ENCODE measurements at regions not wholly inside any gene's neighbourhood (a gene's known extent, or its start where the extent isn't known, plus 50 kb on each side); places are given as distances from the start of the nearest gene placed in this dataset.

GRCh38 chr16:17544785-17545184 is 74.0 kb upstream of the XYLT1 start:
- Histone ChIP-seq H3K9me3 (ENCODE audit: insufficient read depth, low read depth, low read length) (no peaks in the 10 kb centered on the region), H3K27ac (ENCODE audit: low read depth, low read length) (no peak overlapping the region), H3K27me3 (ENCODE audit: insufficient read depth, low read length) (no peaks in the 10 kb centered on the region), H3K9ac (ENCODE audit: low read depth, low read length) (no peak overlapping the region), H3K4me3 (ENCODE audit: low read length) (no peak overlapping the region), H3K36me3 (ENCODE audit: insufficient read depth, low read length) (no peaks in the 10 kb centered on the region), H3K4me1 (ENCODE audit: insufficient read depth, low read length) (no peaks in the 10 kb centered on the region)
- whole genome bisulfite sequencing = 81% methylated on average over 3 of the region's 3 CpGs

- Histone ChIP-seq H3K9me3 (ENCODE audit: insufficient read depth, low read depth, low read length) (no peaks in the 10 kb centered on the region), H3K4me1 (ENCODE audit: insufficient read depth, low read length) (no peaks in the 10 kb centered on the region), H3K9ac (ENCODE audit: low read depth, low read length) (no peak overlapping the region), H3K4me3 (ENCODE audit: low read length) (no peak overlapping the region), H3K36me3 (ENCODE audit: insufficient read depth, low read length) (no peaks in the 10 kb centered on the region), H3K27me3 (ENCODE audit: insufficient read depth, low read length) (no peaks in the 10 kb centered on the region), H3K27ac (ENCODE audit: low read depth, low read length) (no peak overlapping the region)
- WGBS = 85% methylated on average over 2 of the region's 2 CpGs
Measured at GRCh38 chr16:17544304-17544703, 73.5 kb upstream of the XYLT1 start.

- H3K36me3 ChIP-seq (ENCODE audit: insufficient read depth, low read length) = no peaks in the 10 kb centered on the region
- no peaks in the 10 kb centered on the region for H3K4me1 ChIP-seq (ENCODE audit: insufficient read depth, low read length)
- 96% methylated on average over 2 of the region's 2 CpGs for WGBS
- no peaks in the 10 kb centered on the region for H3K27me3 ChIP-seq (ENCODE audit: insufficient read depth, low read length)
- H3K27ac ChIP-seq (ENCODE audit: low read depth, low read length) = no peak overlapping the region
- no peak overlapping the region for H3K4me3 ChIP-seq (ENCODE audit: low read length)
- H3K9me3 ChIP-seq (ENCODE audit: insufficient read depth, low read depth, low read length) = no peaks in the 10 kb centered on the region
- no peak overlapping the region for H3K9ac ChIP-seq (ENCODE audit: low read depth, low read length)
Measured at GRCh38 chr16:17543073-17543472, 72.3 kb upstream of the XYLT1 start.

GRCh38 chr16:17541324-17541723 is 70.6 kb upstream of the XYLT1 start:
- Histone ChIP-seq H3K9me3 (ENCODE audit: insufficient read depth, low read depth, low read length) (no peaks in the 10 kb centered on the region), H3K9ac (ENCODE audit: low read depth, low read length) (no peak overlapping the region), H3K27ac (ENCODE audit: low read depth, low read length) (no peak overlapping the region), H3K27me3 (ENCODE audit: insufficient read depth, low read length) (no peaks in the 10 kb centered on the region), H3K36me3 (ENCODE audit: insufficient read depth, low read length) (no peaks in the 10 kb centered on the region), H3K4me1 (ENCODE audit: insufficient read depth, low read length) (no peaks in the 10 kb centered on the region), H3K4me3 (ENCODE audit: low read length) (no peak overlapping the region)
- 89% methylated on average over 1 of the region's 1 CpG for WGBS

- no peaks in the 10 kb centered on the region for H3K36me3 ChIP-seq (ENCODE audit: insufficient read depth, low read length)
- no peak overlapping the region for H3K9ac ChIP-seq (ENCODE audit: low read depth, low read length)
- H3K9me3 ChIP-seq (ENCODE audit: insufficient read depth, low read depth, low read length) = no peaks in the 10 kb centered on the region
- no peaks in the 10 kb centered on the region for H3K4me1 ChIP-seq (ENCODE audit: insufficient read depth, low read length)
- 96% methylated on average over 11 of the region's 11 CpGs for WGBS
- H3K27me3 ChIP-seq (ENCODE audit: insufficient read depth, low read length) = no peaks in the 10 kb centered on the region
- H3K27ac ChIP-seq (ENCODE audit: low read depth, low read length) = no peak overlapping the region
- H3K4me3 ChIP-seq (ENCODE audit: low read length) = no peak overlapping the region
Measured at GRCh38 chr16:17538927-17539326, 68.2 kb upstream of the XYLT1 start.

- Histone ChIP-seq H3K27ac (ENCODE audit: low read depth, low read length) (no peak overlapping the region), H3K4me3 (ENCODE audit: low read length) (no peak overlapping the region), H3K9ac (ENCODE audit: low read depth, low read length) (no peak overlapping the region), H3K27me3 (ENCODE audit: insufficient read depth, low read length) (no peaks in the 10 kb centered on the region), H3K36me3 (ENCODE audit: insufficient read depth, low read length) (no peaks in the 10 kb centered on the region), H3K9me3 (ENCODE audit: insufficient read depth, low read depth, low read length) (0 out of 2 replicates have a peak, but pooled peaks cover 4% of the 10 kb centered on the region), H3K4me1 (ENCODE audit: insufficient read depth, low read length) (no peaks in the 10 kb centered on the region)
- WGBS = 92% methylated on average over 8 of the region's 8 CpGs
Measured at GRCh38 chr16:17532338-17532995, 61.7 kb upstream of the XYLT1 start.

- H3K4me1 ChIP-seq (ENCODE audit: insufficient read depth, low read length) = no peaks in the 10 kb centered on the region
- no peak overlapping the region for H3K4me3 ChIP-seq (ENCODE audit: low read length)
- no peak overlapping the region for H3K27ac ChIP-seq (ENCODE audit: low read depth, low read length)
- H3K27me3 ChIP-seq (ENCODE audit: insufficient read depth, low read length) = no peaks in the 10 kb centered on the region
- H3K9me3 ChIP-seq (ENCODE audit: insufficient read depth, low read depth, low read length) = 0 out of 2 replicates have a peak, but pooled peaks cover 4% of the 10 kb centered on the region
- WGBS = 90% methylated on average over 6 of the region's 6 CpGs
- H3K36me3 ChIP-seq (ENCODE audit: insufficient read depth, low read length) = no peaks in the 10 kb centered on the region
- no peak overlapping the region for H3K9ac ChIP-seq (ENCODE audit: low read depth, low read length)
Measured at GRCh38 chr16:17529982-17530760, 59.4 kb upstream of the XYLT1 start.

- H3K27me3 ChIP-seq (ENCODE audit: insufficient read depth, low read length) = no peaks in the 10 kb centered on the region
- H3K36me3 ChIP-seq (ENCODE audit: insufficient read depth, low read length) = no peaks in the 10 kb centered on the region
- 97% methylated on average over 4 of the region's 4 CpGs for WGBS
- no peaks in the 10 kb centered on the region for H3K4me1 ChIP-seq (ENCODE audit: insufficient read depth, low read length)
- no peak overlapping the region for H3K27ac ChIP-seq (ENCODE audit: low read depth, low read length)
- no peak overlapping the region for H3K9ac ChIP-seq (ENCODE audit: low read depth, low read length)
- H3K4me3 ChIP-seq (ENCODE audit: low read length) = no peak overlapping the region
- 0 out of 2 replicates have a peak, but pooled peaks cover 4% of the 10 kb centered on the region for H3K9me3 ChIP-seq (ENCODE audit: insufficient read depth, low read depth, low read length)
Measured at GRCh38 chr16:17526956-17527937, 56.5 kb upstream of the XYLT1 start.

GRCh38 chr16:17524656-17525055 is 53.9 kb upstream of the XYLT1 start:
- Histone ChIP-seq H3K9me3 (ENCODE audit: insufficient read depth, low read depth, low read length) (no peaks in the 10 kb centered on the region), H3K9ac (ENCODE audit: low read depth, low read length) (no peak overlapping the region), H3K27me3 (ENCODE audit: insufficient read depth, low read length) (no peaks in the 10 kb centered on the region), H3K36me3 (ENCODE audit: insufficient read depth, low read length) (no peaks in the 10 kb centered on the region), H3K4me1 (ENCODE audit: insufficient read depth, low read length) (no peaks in the 10 kb centered on the region), H3K4me3 (ENCODE audit: low read length) (no peak overlapping the region), H3K27ac (ENCODE audit: low read depth, low read length) (no peak overlapping the region)
- 93% methylated on average over 7 of the region's 7 CpGs for WGBS

GRCh38 chr16:17520561-17520960 is 49.8 kb upstream of the XYLT1 start:
- 89% methylated on average over 3 of the region's 3 CpGs for WGBS
- Histone ChIP-seq H3K36me3 (ENCODE audit: insufficient read depth, low read length) (no peaks in the 10 kb centered on the region), H3K4me3 (ENCODE audit: low read length) (no peak overlapping the region), H3K9ac (ENCODE audit: low read depth, low read length) (no peak overlapping the region), H3K27ac (ENCODE audit: low read depth, low read length) (no peak overlapping the region), H3K9me3 (ENCODE audit: insufficient read depth, low read depth, low read length) (no peaks in the 10 kb centered on the region), H3K4me1 (ENCODE audit: insufficient read depth, low read length) (no peaks in the 10 kb centered on the region), H3K27me3 (ENCODE audit: insufficient read depth, low read length) (no peaks in the 10 kb centered on the region)
